Panc1 (cell line): ENCODE measurements at regions not wholly inside any gene's neighbourhood (a gene's known extent, or its start where the extent isn't known, plus 50 kb on each side); places are given as distances from the start of the nearest gene placed in this dataset.

ENCODE experiments used
- ATAC-seq: fragments of 200-7000 bp; cut with Tn5 transposase; 2 replicates; pipeline ENCODE4 v1.9.1; 2020; ENCODE audit warnings: mild to moderate bottlenecking, moderate library complexity
- BruUV-seq: library from RNA; stranded (reverse); fragments of 400-500 nt; replicated peaks from 2 replicates; lab custom pipeline; 2021; lab: Mats Ljungman, UMichigan
- CTCF ChIA-PET: fragments of 300-600 bp; sonication (Branson Sonifier 250); formaldehyde crosslinking; loops from one replicate; lab custom pipeline; 2022; ENCODE audit warnings: antibody characterized with exemption; lab: Charles Lee
- POLR2A ChIA-PET: fragments of 300-600 bp; sonication (Branson Sonifier 250); formaldehyde crosslinking; loops from one replicate; lab custom pipeline; 2022; ENCODE audit warnings: antibody characterized with exemption; lab: Charles Lee
- DNase-seq: peaks from one replicate; pipeline ENCODE4 v3.0.0-alpha.2; 2010; ENCODE audit warnings: low read depth, low spot score
- H3K27ac ChIP-seq: 2 replicates; pipeline ENCODE4 v1.5.1; 2011; ENCODE audit warnings: mild to moderate bottlenecking, low read length, inconsistent platforms
- H3K27me3 ChIP-seq: fragments of 200-500 bp; sonication (Bioruptor generic); 2 replicates; pipeline ENCODE4 v1.6.0; 2014; ENCODE audit warnings: low read length, inconsistent platforms; ENCODE audit not compliant: control insufficient read depth, insufficient read depth
- H3K36me3 ChIP-seq: fragments of 200-500 bp; sonication (Bioruptor generic); 2 replicates; pipeline ENCODE4 v1.5.1; 2014; ENCODE audit warnings: inconsistent platforms, mild to moderate bottlenecking, low read length, moderate library complexity; ENCODE audit not compliant: control insufficient read depth, insufficient read depth
- H3K4me1 ChIP-seq: 2 replicates; pipeline ENCODE4 v1.5.1; 2011; ENCODE audit warnings: inconsistent platforms, mild to moderate bottlenecking, low read length, moderate library complexity; ENCODE audit not compliant: control insufficient read depth, insufficient read depth
- H3K4me3 ChIP-seq, 2 experiments: 2 replicates each; pipeline ENCODE4 v1.5.1; 2011 to 2012; ENCODE audit warnings: low read depth in 2 of 2, low read length in 2 of 2, mild to moderate bottlenecking in 2 of 2, inconsistent platforms in 1 of 2, moderate library complexity in 1 of 2
- H3K9me3 ChIP-seq: fragments of 200-500 bp; sonication (Bioruptor generic); 2 replicates; pipeline ENCODE4 v1.5.1; 2014; ENCODE audit warnings: low read depth, mild to moderate bottlenecking, inconsistent platforms, low read length, moderate library complexity; ENCODE audit not compliant: control insufficient read depth, insufficient read depth
- CTCF ChIP-seq: fragments of 450-650 bp; IDR thresholded peaks from 2 replicates; pipeline ENCODE4 v1.5.1; 2017; ENCODE audit warnings: mild to moderate bottlenecking
- POLR2AphosphoS5 ChIP-seq: IDR thresholded peaks from 2 replicates; pipeline ENCODE4 v1.6.1; 2012; ENCODE audit warnings: mild to moderate bottlenecking, low read depth, low read length, moderate library complexity
- REST ChIP-seq, 2 experiments: IDR thresholded peaks; 2 replicates each; pipeline ENCODE4 v1.6.1; 2011 to 2012; ENCODE audit warnings: low read depth in 2 of 2, control low read depth in 1 of 2, low read length in 1 of 2, mild to moderate bottlenecking in 1 of 2, moderate library complexity in 1 of 2; ENCODE audit not compliant: insufficient read depth in 1 of 2
- SIN3A ChIP-seq: IDR thresholded peaks from 2 replicates; pipeline ENCODE4 v1.6.1; 2012; ENCODE audit warnings: low read depth, mild to moderate bottlenecking, low read length, moderate library complexity, borderline replicate concordance; ENCODE audit not compliant: insufficient read depth
- TCF7L2 ChIP-seq: IDR thresholded peaks from 2 replicates; pipeline ENCODE4 v1.6.1; 2011; ENCODE audit warnings: mild to moderate bottlenecking, low read depth, low read length, inconsistent platforms
- in situ Hi-C: cut with HindIII; loops from 2 replicates; pipeline ENCODE4 v1.10.0; 2016; ENCODE audit warnings: low sequenced_read_pairs, low pct_unique_long_range_greater_than_20kb
- intact Hi-C: fragments of 100-400 bp; cut with micrococcal nuclease; formaldehyde crosslinking; loops from one replicate; pipeline ENCODE4 v1.10.0; 2022; ENCODE audit not compliant: unreplicated experiment

GRCh38 chr9:109843641-109844040 lies 63.6 kb downstream of the PALM2AKAP2 start:
- intact Hi-C loops: no loop called here
- CTCF ChIA-PET: no interaction called here
- in situ Hi-C loops: no loop called here
- no peak for DNase-seq
- no peaks in the 10 kb centered on the region for H3K27me3 ChIP-seq
- no TSS peak for BruUV-seq
- no peak overlapping the region for H3K4me3 ChIP-seq
- no peaks in the 10 kb centered on the region for H3K9me3 ChIP-seq
- H3K27ac ChIP-seq: no peak overlapping the region
- no peak for ATAC-seq
- no peaks in the 10 kb centered on the region for H3K4me1 ChIP-seq
- no peaks in the 10 kb centered on the region for H3K36me3 ChIP-seq
- TF ChIP-seq SIN3A (no peak), REST (IDR thresholded peaks at IDR 0.05; ENCODE audit: insufficient read depth in 1 of 2, low read depth in 2 of 2, low read length in 1 of 2) (no peak), CTCF (no peak), POLR2AphosphoS5 (no peak), TCF7L2 (no peak)
- POLR2A ChIA-PET: no interaction called here

- H3K36me3 ChIP-seq: no peaks in the 10 kb centered on the region
- CTCF ChIA-PET: no interaction called here
Observed at GRCh38 chr9:109845226-109845625, 65.2 kb downstream of the PALM2AKAP2 start.

More at GRCh38 chr9:109845226-109845625, 65.2 kb downstream of the PALM2AKAP2 start:
- Histone ChIP-seq H3K27me3 (no peaks in the 10 kb centered on the region), H3K4me3 (no peak overlapping the region), H3K9me3 (no peaks in the 10 kb centered on the region), H3K27ac (no peak overlapping the region), H3K4me1 (no peaks in the 10 kb centered on the region)
- in situ Hi-C loops (no loop called here), intact Hi-C loops (no loop called here)
- ATAC-seq: no peak
- TF ChIP-seq SIN3A: no peak
- TF ChIP-seq TCF7L2: no peak
- no peak for TF ChIP-seq POLR2AphosphoS5
- TF ChIP-seq CTCF: no peak
- no peak for TF ChIP-seq REST (IDR thresholded peaks at IDR 0.05; ENCODE audit: insufficient read depth in 1 of 2, low read depth in 2 of 2, low read length in 1 of 2)
- no TSS peak for BruUV-seq
- POLR2A ChIA-PET: no interaction called here
- DNase-seq: no peak
